ENCODE measurements at regions not wholly inside any gene's neighbourhood (a gene's known extent, or its start where the extent isn't known, plus 50 kb on each side); places are given as distances from the start of the nearest gene placed in this dataset.

DNA sequence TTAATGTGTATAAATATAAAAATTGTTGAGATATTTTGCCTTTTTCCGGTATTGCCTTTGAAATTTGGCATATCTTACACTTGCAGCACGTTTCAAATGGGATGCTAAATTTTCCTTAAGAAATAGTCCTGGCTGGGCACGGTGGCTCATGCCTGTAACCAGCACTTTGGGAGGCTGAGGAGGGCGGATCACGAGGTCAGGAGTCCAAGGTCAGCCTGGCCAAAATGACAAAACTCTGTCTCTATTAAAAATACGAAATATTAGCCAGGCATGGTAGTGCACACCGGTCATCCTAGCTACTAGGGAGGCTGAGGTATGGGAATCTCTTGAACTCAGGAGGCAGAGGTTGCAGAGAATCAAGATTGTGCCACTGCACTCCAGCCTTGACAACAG, 220.2 kb downstream of the PTEN start:
- TF ChIP-seq EZH2 (IDR thresholded peaks at IDR 0.05; ENCODE audit: borderline replicate concordance, insufficient read depth, low read depth, low read length, poor library complexity, severe bottlenecking): no peak
- TF ChIP-seq, protein P1, sequence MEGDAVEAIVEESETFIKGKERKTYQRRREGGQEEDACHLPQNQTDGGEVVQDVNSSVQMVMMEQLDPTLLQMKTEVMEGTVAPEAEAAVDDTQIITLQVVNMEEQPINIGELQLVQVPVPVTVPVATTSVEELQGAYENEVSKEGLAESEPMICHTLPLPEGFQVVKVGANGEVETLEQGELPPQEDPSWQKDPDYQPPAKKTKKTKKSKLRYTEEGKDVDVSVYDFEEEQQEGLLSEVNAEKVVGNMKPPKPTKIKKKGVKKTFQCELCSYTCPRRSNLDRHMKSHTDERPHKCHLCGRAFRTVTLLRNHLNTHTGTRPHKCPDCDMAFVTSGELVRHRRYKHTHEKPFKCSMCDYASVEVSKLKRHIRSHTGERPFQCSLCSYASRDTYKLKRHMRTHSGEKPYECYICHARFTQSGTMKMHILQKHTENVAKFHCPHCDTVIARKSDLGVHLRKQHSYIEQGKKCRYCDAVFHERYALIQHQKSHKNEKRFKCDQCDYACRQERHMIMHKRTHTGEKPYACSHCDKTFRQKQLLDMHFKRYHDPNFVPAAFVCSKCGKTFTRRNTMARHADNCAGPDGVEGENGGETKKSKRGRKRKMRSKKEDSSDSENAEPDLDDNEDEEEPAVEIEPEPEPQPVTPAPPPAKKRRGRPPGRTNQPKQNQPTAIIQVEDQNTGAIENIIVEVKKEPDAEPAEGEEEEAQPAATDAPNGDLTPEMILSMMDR (IDR thresholded peaks at IDR 0.05): no peak

Data from B cell (primary cell).